HepG2 (cell line): ENCODE measurements at regions not wholly inside any gene's neighbourhood (a gene's known extent, or its start where the extent isn't known, plus 50 kb on each side); places are given as distances from the start of the nearest gene placed in this dataset.

Source experiments
- ARNT ChIP-seq: fragments of 450-650 bp; IDR thresholded peaks from 2 replicates; pipeline ENCODE4 v1.6.1; 2017
- BCL6 ChIP-seq: IDR thresholded peaks from 2 replicates; pipeline ENCODE4 v1.6.1; 2016; ENCODE audit warnings: missing genetic modification reagents, missing compliant biosample characterization
- CAMTA2 ChIP-seq: sonication (generic); formaldehyde crosslinking; IDR thresholded peaks from 2 replicates; pipeline ENCODE4 v1.4.0; 2020; ENCODE audit warnings: mild to moderate bottlenecking, missing genetic modification reagents, borderline replicate concordance
- GATAD2A ChIP-seq: IDR thresholded peaks from 2 replicates; pipeline ENCODE4 v1.6.1; 2016
- JUNB ChIP-seq: sonication (generic); formaldehyde crosslinking; IDR thresholded peaks from 2 replicates; pipeline ENCODE4 v1.8.0; 2022; ENCODE audit warnings: missing genetic modification reagents, mild to moderate bottlenecking, borderline replicate concordance
- MIXL1 ChIP-seq: IDR thresholded peaks from 2 replicates; pipeline ENCODE4 v1.6.1; 2016
- MLLT10 ChIP-seq: sonication (generic); formaldehyde crosslinking; IDR thresholded peaks from 2 replicates; pipeline ENCODE4 v1.4.0; 2020; ENCODE audit warnings: missing genetic modification reagents
- NCOR1 ChIP-seq: fragments of 200-600 bp; sonication (generic); IDR thresholded peaks from 2 replicates; pipeline ENCODE4 v1.7.0; 2017; ENCODE audit warnings: antibody characterized with exemption, low read length, borderline replicate concordance
- PRPF4 ChIP-seq: fragments of 200-400 bp; formaldehyde crosslinking; IDR thresholded peaks from 2 replicates; pipeline ENCODE4 v1.6.1; 2016; ENCODE audit warnings: low read length, low read depth; ENCODE audit not compliant: poor library complexity, severe bottlenecking
- RARA ChIP-seq: IDR thresholded peaks from 2 replicates; pipeline ENCODE4 v1.6.1; 2016; ENCODE audit warnings: missing genetic modification reagents, missing compliant biosample characterization
- WIZ ChIP-seq: sonication (generic); formaldehyde crosslinking; IDR thresholded peaks from 2 replicates; pipeline ENCODE4 v1.5.1; 2020; ENCODE audit warnings: mild to moderate bottlenecking, missing genetic modification reagents
- ZFP41 ChIP-seq: sonication (generic); formaldehyde crosslinking; IDR thresholded peaks from 2 replicates; pipeline ENCODE4 v1.4.0; 2020; ENCODE audit warnings: mild to moderate bottlenecking, missing genetic modification reagents, borderline replicate concordance
- ZNF234 ChIP-seq: sonication (generic); formaldehyde crosslinking; conservative IDR thresholded peaks from 2 replicates; pipeline ENCODE4 v1.5.1; 2020; ENCODE audit warnings: mild to moderate bottlenecking, missing genetic modification reagents
- ZNF280B ChIP-seq: sonication (generic); formaldehyde crosslinking; IDR thresholded peaks from 2 replicates; pipeline ENCODE4 v1.5.0; 2020; ENCODE audit warnings: missing genetic modification reagents, mild to moderate bottlenecking, borderline replicate concordance
- ZNF44 ChIP-seq: sonication (generic); formaldehyde crosslinking; IDR thresholded peaks from 2 replicates; pipeline ENCODE4 v1.5.1; 2020; ENCODE audit warnings: mild to moderate bottlenecking, missing genetic modification reagents
- ZNF607 ChIP-seq: sonication (generic); formaldehyde crosslinking; IDR thresholded peaks from 2 replicates; pipeline ENCODE4 v1.5.1; 2020; ENCODE audit warnings: missing genetic modification reagents, mild to moderate bottlenecking, borderline replicate concordance
- TF ChIP-seq, protein P1 (sequence below): sonication (generic); formaldehyde crosslinking; conservative IDR thresholded peaks from 2 replicates; pipeline ENCODE4 v1.5.0; 2020; ENCODE audit warnings: missing genetic modification reagents
- TF ChIP-seq, protein P2 (sequence below), 2 experiments: sonication (generic) in 1 of 2; formaldehyde crosslinking in 1 of 2; IDR thresholded peaks; 2 replicates each; pipeline versions ENCODE4 v1.6.1 to v1.9.0; 2014 to 2022; ENCODE audit warnings: antibody characterized with exemption in 1 of 2, borderline replicate concordance in 1 of 2, inconsistent platforms in 1 of 2, low read depth in 1 of 2, missing genetic modification reagents in 1 of 2
- TF ChIP-seq, protein P3 (sequence below): sonication (generic); formaldehyde crosslinking; IDR thresholded peaks from 2 replicates; pipeline ENCODE4 v1.5.1; 2020; ENCODE audit warnings: missing genetic modification reagents, mild to moderate bottlenecking, borderline replicate concordance

DNA sequence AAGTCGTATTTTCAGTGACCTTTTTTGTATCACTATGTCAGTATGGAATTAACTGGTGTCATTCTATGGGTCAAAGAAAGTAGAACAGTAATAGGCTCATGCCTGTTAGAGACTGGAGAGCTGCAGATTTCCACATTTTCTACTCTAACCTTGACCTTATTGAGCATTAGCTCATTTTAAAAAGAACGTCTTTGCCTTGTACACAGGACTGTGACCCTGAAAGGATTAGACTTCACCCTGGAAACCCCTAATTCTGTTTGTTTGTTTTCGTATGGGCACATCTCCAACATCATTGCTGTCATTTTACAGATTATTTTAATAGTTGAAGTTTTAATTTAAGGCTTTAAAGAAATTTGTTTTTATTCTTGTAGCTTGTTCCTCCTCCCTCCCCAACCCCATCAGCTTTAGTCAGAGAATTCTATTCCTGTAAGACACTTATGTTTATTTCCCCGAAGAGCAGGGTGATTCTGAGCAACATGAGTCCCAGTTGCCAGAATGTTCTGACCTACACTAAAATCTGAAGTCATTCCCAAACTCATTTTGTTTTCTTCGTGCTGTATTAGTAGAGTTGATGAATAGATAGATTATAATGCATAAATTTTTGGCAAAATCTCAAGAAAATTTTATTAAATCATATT lies 451.3 kb downstream of the FOXG1 start (continued):
- TF ChIP-seq, protein P1, sequence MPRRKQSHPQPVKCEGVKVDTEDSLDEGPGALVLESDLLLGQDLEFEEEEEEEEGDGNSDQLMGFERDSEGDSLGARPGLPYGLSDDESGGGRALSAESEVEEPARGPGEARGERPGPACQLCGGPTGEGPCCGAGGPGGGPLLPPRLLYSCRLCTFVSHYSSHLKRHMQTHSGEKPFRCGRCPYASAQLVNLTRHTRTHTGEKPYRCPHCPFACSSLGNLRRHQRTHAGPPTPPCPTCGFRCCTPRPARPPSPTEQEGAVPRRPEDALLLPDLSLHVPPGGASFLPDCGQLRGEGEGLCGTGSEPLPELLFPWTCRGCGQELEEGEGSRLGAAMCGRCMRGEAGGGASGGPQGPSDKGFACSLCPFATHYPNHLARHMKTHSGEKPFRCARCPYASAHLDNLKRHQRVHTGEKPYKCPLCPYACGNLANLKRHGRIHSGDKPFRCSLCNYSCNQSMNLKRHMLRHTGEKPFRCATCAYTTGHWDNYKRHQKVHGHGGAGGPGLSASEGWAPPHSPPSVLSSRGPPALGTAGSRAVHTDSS (CRISPR knock-in tag) = no peak
- TF ChIP-seq ZNF44 (CRISPR knock-in tag) (no peak), ARNT (no peak), ZFP41 (CRISPR knock-in tag) (no peak), GATAD2A (CRISPR knock-in tag) (peak; percentile 62; the same call in 1 of the 2 replicates), CAMTA2 (CRISPR knock-in tag) (no peak), JUNB (no peak), ZNF234 (CRISPR knock-in tag) (no peak), BCL6 (CRISPR knock-in tag) (peak; percentile 53; the same call in 1 of the 2 replicates), MLLT10 (CRISPR knock-in tag) (no peak), ZNF607 (CRISPR knock-in tag) (no peak), ZNF280B (CRISPR knock-in tag) (no peak), RARA (CRISPR knock-in tag) (peak; percentile 82), PRPF4 (no peak), MIXL1 (peak; percentile 74), NCOR1 (0 out of 2 replicates have a peak, but pooled peaks have one; percentile 34), WIZ (no peak)
- TF ChIP-seq, protein P2, sequence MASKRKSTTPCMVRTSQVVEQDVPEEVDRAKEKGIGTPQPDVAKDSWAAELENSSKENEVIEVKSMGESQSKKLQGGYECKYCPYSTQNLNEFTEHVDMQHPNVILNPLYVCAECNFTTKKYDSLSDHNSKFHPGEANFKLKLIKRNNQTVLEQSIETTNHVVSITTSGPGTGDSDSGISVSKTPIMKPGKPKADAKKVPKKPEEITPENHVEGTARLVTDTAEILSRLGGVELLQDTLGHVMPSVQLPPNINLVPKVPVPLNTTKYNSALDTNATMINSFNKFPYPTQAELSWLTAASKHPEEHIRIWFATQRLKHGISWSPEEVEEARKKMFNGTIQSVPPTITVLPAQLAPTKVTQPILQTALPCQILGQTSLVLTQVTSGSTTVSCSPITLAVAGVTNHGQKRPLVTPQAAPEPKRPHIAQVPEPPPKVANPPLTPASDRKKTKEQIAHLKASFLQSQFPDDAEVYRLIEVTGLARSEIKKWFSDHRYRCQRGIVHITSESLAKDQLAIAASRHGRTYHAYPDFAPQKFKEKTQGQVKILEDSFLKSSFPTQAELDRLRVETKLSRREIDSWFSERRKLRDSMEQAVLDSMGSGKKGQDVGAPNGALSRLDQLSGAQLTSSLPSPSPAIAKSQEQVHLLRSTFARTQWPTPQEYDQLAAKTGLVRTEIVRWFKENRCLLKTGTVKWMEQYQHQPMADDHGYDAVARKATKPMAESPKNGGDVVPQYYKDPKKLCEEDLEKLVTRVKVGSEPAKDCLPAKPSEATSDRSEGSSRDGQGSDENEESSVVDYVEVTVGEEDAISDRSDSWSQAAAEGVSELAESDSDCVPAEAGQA (IDR thresholded peaks at IDR 0.05; ENCODE audit: low read depth) = no peak
- TF ChIP-seq, protein P2 (CRISPR knock-in tag; IDR thresholded peaks at IDR 0.05; ENCODE audit: borderline replicate concordance) = no peak
- TF ChIP-seq, protein P3, sequence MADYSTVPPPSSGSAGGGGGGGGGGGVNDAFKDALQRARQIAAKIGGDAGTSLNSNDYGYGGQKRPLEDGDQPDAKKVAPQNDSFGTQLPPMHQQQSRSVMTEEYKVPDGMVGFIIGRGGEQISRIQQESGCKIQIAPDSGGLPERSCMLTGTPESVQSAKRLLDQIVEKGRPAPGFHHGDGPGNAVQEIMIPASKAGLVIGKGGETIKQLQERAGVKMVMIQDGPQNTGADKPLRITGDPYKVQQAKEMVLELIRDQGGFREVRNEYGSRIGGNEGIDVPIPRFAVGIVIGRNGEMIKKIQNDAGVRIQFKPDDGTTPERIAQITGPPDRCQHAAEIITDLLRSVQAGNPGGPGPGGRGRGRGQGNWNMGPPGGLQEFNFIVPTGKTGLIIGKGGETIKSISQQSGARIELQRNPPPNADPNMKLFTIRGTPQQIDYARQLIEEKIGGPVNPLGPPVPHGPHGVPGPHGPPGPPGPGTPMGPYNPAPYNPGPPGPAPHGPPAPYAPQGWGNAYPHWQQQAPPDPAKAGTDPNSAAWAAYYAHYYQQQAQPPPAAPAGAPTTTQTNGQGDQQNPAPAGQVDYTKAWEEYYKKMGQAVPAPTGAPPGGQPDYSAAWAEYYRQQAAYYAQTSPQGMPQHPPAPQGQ (CRISPR knock-in tag) = no peak
